ENCODE measurements at regions not wholly inside any gene's neighbourhood (a gene's known extent, or its start where the extent isn't known, plus 50 kb on each side); places are given as distances from the start of the nearest gene placed in this dataset.
A peak's percentile ranks its signal among the peaks of the same experiment; 100 is the strongest.

- intact Hi-C loops (cut with DNase I; ENCODE audit: low total_unique reads), result no loop called here
- Histone ChIP-seq H3K4me3 (no peak overlapping the region), H3K9me3 (no peaks in the 10 kb centered on the region), H3K36me3 (no peaks in the 10 kb centered on the region), H3K27me3 (no peaks in the 10 kb centered on the region), H3K27ac (peak overlapping the region in 4 of 5 donors; percentile 0 to 42 (median 28)), H3K4me1 (peaks cover 29 to 61% (median 44%) of the 10 kb centered on the region in 4 donors)
- TF ChIP-seq POLR2AphosphoS5 (IDR thresholded peaks at IDR 0.05), result no peak
- TF ChIP-seq EP300 (IDR thresholded peaks at IDR 0.05), result no peak
- no peak for TF ChIP-seq POLR2A (IDR thresholded peaks at IDR 0.05)
- no peak for TF ChIP-seq CTCF (IDR thresholded peaks at IDR 0.05)
- DNase-seq, result no peak
- 72 to 83% (median 78%) methylated on average over 18 of the region's 18 CpGs for WGBS, 5 donors
Observed at GRCh38 chr22:46038516-46039430, 61.8 kb upstream of the WNT7B start.

- Histone ChIP-seq H3K9me3 (no peaks in the 10 kb centered on the region), H3K27me3 (no peaks in the 10 kb centered on the region), H3K4me3 (no peak overlapping the region), H3K36me3 (no peaks in the 10 kb centered on the region), H3K4me1 (peaks cover 32 to 67% (median 51%) of the 10 kb centered on the region in 4 donors), H3K27ac (peak overlapping the region in 4 of 5 donors; percentile 0 to 42 (median 28))
- intact Hi-C loops (cut with DNase I; ENCODE audit: low total_unique reads), result no loop called here
- 36 to 61% (median 55%) methylated on average over 6 of the region's 6 CpGs for WGBS, 5 donors
- no peak for TF ChIP-seq EP300 (IDR thresholded peaks at IDR 0.05)
- TF ChIP-seq POLR2A (IDR thresholded peaks at IDR 0.05), result no peak
- no peak for TF ChIP-seq POLR2AphosphoS5 (IDR thresholded peaks at IDR 0.05)
- no peak for TF ChIP-seq CTCF (IDR thresholded peaks at IDR 0.05)
- no peak for DNase-seq
Observed at GRCh38 chr22:46039535-46039934, 62.6 kb upstream of the WNT7B start.

DNA sequence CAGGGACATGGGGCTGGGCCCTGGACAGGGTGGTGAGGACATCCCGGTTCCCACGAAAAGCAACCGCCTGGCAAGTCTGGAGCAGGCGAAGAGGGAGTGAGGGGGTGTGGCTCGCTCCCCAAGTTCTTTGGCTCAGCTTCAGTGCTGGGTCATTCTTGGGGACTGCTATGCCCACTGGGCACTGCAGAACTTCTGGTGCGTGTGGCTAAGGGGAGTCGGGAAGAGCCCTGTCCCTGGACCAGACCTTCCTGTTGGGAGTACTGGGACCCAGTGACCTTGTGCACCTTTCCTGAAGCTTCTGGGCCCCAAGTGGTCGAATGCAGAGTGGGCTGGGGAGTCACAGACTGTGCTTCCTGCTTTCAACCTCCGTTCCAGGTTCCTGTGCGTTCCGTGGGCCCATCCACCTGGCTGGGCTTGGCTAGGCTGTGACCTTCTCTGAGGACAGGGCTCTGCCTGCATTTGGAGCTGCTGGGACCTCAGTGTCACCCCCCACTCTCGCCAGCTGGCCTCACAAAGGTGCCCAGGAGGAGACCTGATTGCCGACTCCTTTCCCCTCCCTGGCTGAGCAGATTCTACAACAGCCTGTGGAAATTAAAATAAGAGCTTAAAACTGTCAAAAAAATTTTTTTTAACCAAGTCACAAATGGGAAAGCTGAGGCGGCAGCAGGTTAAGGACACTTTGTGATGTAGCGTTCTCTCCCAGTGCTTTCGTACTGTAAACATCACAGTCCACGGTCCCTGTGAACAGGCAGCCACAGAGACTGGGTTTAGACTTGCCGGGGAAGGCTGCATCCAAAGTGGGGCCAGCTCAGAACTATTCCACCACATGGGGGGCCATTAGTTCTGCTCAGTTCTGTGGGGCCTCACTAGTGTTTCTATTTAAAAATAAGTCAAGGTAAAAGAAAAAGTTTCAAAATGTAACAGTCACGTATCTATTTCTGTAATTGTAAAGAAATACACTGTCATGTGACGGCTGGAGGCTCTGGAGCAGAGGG lies 63.8 kb upstream of the WNT7B start:
- no peak for TF ChIP-seq POLR2A (IDR thresholded peaks at IDR 0.05)
- TF ChIP-seq POLR2AphosphoS5 (IDR thresholded peaks at IDR 0.05), result no peak
- no peak for TF ChIP-seq EP300 (IDR thresholded peaks at IDR 0.05)
- TF ChIP-seq CTCF (IDR thresholded peaks at IDR 0.05), result no peak
- Histone ChIP-seq H3K36me3 (no peaks in the 10 kb centered on the region), H3K4me1 (peaks cover 38 to 64% (median 54%) of the 10 kb centered on the region in 4 donors), H3K4me3 (no peak overlapping the region), H3K27me3 (no peaks in the 10 kb centered on the region), H3K27ac (peak overlapping the region in 4 of 5 donors; percentile 62 to 100 (median 99)), H3K9me3 (no peaks in the 10 kb centered on the region)
- DNase-seq, result peak in 1 of 2 donors; percentile 20
- intact Hi-C loops (cut with DNase I; ENCODE audit: low total_unique reads), result no loop called here
- 74 to 84% (median 79%) methylated on average over 19 to 20 of the region's 20 CpGs for WGBS, 5 donors

GRCh38 chr22:46041642-46042041 lies 64.7 kb upstream of the WNT7B start:
- 62 to 78% (median 70%) methylated on average over 9 of the region's 9 CpGs for WGBS, 5 donors
- peak overlapping the region; percentile 32 to 100 (median 98) for H3K27ac ChIP-seq
- no peak overlapping the region for H3K4me3 ChIP-seq
- H3K27me3 ChIP-seq, result no peaks in the 10 kb centered on the region
- DNase-seq, result peak in 1 of 2 donors; percentile 13
- intact Hi-C loops (cut with DNase I; ENCODE audit: low total_unique reads), result no loop called here
- H3K36me3 ChIP-seq, result no peaks in the 10 kb centered on the region
- TF ChIP-seq CTCF (IDR thresholded peaks at IDR 0.05) (no peak), POLR2AphosphoS5 (IDR thresholded peaks at IDR 0.05) (no peak), POLR2A (IDR thresholded peaks at IDR 0.05) (no peak), EP300 (IDR thresholded peaks at IDR 0.05) (no peak)
- H3K4me1 ChIP-seq, result peaks cover 41 to 68% (median 58%) of the 10 kb centered on the region in 4 donors
- H3K9me3 ChIP-seq, result no peaks in the 10 kb centered on the region

All from stomach (tissue), 8 donors.